ENCODE measurements at regions not wholly inside any gene's neighbourhood (a gene's known extent, or its start where the extent isn't known, plus 50 kb on each side); places are given as distances from the start of the nearest gene placed in this dataset.

DNA sequence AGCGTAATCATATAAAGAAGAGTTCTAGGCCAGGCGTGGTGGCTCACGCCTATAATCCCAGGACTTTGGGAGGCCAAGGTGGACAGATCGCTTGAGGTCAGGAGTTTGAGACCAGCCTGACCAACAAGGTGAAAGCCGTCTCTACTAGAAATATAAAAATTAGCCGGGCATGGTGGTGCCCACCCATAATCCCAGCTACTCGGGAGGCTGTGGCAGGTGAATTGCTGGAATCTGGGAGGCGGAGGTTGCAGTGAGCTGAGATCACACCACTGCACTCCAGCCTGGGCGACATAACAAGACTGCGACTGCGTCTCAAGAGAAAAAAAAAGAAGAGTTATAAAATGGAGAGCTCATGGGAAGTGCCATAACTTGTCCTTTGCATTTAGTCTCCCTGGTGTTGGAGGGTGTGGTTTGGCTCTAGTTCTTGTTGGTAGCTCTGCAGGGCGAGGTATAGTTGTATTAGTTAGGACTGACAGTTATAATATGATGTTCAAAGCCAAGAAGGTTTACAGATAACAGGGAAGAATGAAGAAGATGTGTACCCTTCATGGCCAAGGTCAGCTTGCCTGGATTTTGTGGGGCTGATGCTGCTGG is 54.8 kb downstream of the UTRN start:
- Histone ChIP-seq H4K20me1 (ENCODE audit: control insufficient read depth, insufficient read depth, insufficient read length) (no peaks in the 10 kb centered on the region), H2BK12ac (ENCODE audit: insufficient read length, low read depth, low read length) (no peak overlapping the region)
- H3K36me3 Mint-ChIP-seq (ENCODE audit: insufficient read depth in 1 of 3, low read depth in 3 of 3): no peaks in the 10 kb centered on the region; a peak in 1 of 7 replicates

More for the DNA sequence above, 54.8 kb downstream of the UTRN start:
- no peak overlapping the region for H4K8ac ChIP-seq (replicated peaks; ENCODE audit: insufficient read length, low read depth, low read length)
- H3K56ac ChIP-seq (ENCODE audit: insufficient read length, low read depth, low read length): no peak overlapping the region
- H2BK5ac ChIP-seq (ENCODE audit: insufficient read length, low read length): no peak overlapping the region
- no peak overlapping the region for H3K23ac ChIP-seq (ENCODE audit: insufficient read length, low read depth, low read length)
- no peak overlapping the region for H4K91ac ChIP-seq (ENCODE audit: insufficient read length, low read depth, low read length)
- no peak overlapping the region for H3K27ac ChIP-seq (ENCODE audit: insufficient read length, low read depth, low read length)
- H2BK20ac ChIP-seq (ENCODE audit: low read depth, low read length, poor library complexity, severe bottlenecking): no peak overlapping the region
- no peak overlapping the region for H3K4me2 ChIP-seq (ENCODE audit: insufficient read depth, insufficient read length, low read length)
- H3K27me3 Mint-ChIP-seq (ENCODE audit: low read depth): no peaks in the 10 kb centered on the region
- peaks cover 17% of the 10 kb centered on the region for H3K79me1 ChIP-seq (ENCODE audit: insufficient read depth, low read depth, low read length, poor library complexity, severe bottlenecking)
- H4K5ac ChIP-seq (ENCODE audit: insufficient read length, low read depth, low read length): no peak overlapping the region
- H3K79me2 ChIP-seq (ENCODE audit: insufficient read depth, low read length): peaks cover 14% of the 10 kb centered on the region; the same call in 1 of the 2 replicates
- no peak overlapping the region for H2AK5ac ChIP-seq (ENCODE audit: insufficient read length, low read length)
- no peak overlapping the region for H3K18ac ChIP-seq (ENCODE audit: insufficient read length, low read depth, low read length)
- no peaks in the 10 kb centered on the region for H3K27me3 ChIP-seq (ENCODE audit: insufficient read depth, low read length)
- no peak overlapping the region for H3K14ac ChIP-seq (ENCODE audit: insufficient read depth, low read length)
- no peak for TF ChIP-seq CTCF (conservative IDR thresholded peaks at IDR 0.05)
- H3K4ac ChIP-seq (ENCODE audit: low read depth, low read length): no peak overlapping the region
- H2BK15ac ChIP-seq (ENCODE audit: low read depth, low read length): no peak overlapping the region
- H3K27ac Mint-ChIP-seq: no peak overlapping the region
- H3K4me1 Mint-ChIP-seq: peaks cover 23 to 33% of the 10 kb centered on the region in 2 experiments
- H3T11ph ChIP-seq (ENCODE audit: low read length): no peak overlapping the region
- DNase-seq: no peak
- H3K9ac ChIP-seq (ENCODE audit: extremely low read depth, insufficient read length, low read length): no peak overlapping the region
- H3K23me2 ChIP-seq (ENCODE audit: insufficient read length, low read depth, low read length, poor library complexity, severe bottlenecking): no peaks in the 10 kb centered on the region
- H2BK120ac ChIP-seq (ENCODE audit: low read depth, low read length, poor library complexity, severe bottlenecking): no peak overlapping the region
- no peak overlapping the region for H2AFZ ChIP-seq (ENCODE audit: low read length)
- peaks cover 13% of the 10 kb centered on the region; the same call in 1 of the 2 replicates for H3K4me1 ChIP-seq (ENCODE audit: insufficient read depth, low read length)
- H3K4me3 Mint-ChIP-seq: no peak overlapping the region
- no peaks in the 10 kb centered on the region for H3K9me3 ChIP-seq (ENCODE audit: control insufficient read depth, low read depth, low read length)
- no peaks in the 10 kb centered on the region for H3K9me3 Mint-ChIP-seq
- WGBS (ENCODE audit: extremely low coverage, insufficient read length, low lambda C conversion rate): no CpG with 5 or more reads among the region's 12 CpGs

Data from H9 (cell line).